DOHH2 (cell line): ENCODE measurements at regions not wholly inside any gene's neighbourhood (a gene's known extent, or its start where the extent isn't known, plus 50 kb on each side); places are given as distances from the start of the nearest gene placed in this dataset.
A peak's percentile ranks its signal among the peaks of the same experiment; 100 is the strongest.

Source experiments
- H3F3A ChIP-seq: fragments of 200-600 bp; sonication (generic), shearing (Covaris generic); 2 replicates; pipeline ENCODE4 v1.6.0; 2016; ENCODE audit warnings: antibody characterized with exemption, mild to moderate bottlenecking; ENCODE audit not compliant: control insufficient read depth, insufficient read depth
- H3K27ac ChIP-seq: fragments of 200-600 bp; sonication (generic); 2 replicates; pipeline ENCODE4 v1.5.1; 2014; ENCODE audit warnings: low read depth, mild to moderate bottlenecking, low read length, moderate library complexity
- H3K27me3 ChIP-seq: fragments of 200-600 bp; sonication (generic); 2 replicates; pipeline ENCODE4 v1.6.1; 2014; ENCODE audit warnings: mild to moderate bottlenecking, low read length, mixed read lengths; ENCODE audit not compliant: control insufficient read depth
- H3K36me3 ChIP-seq: fragments of 200-600 bp; sonication (generic); 2 replicates; pipeline ENCODE4 v1.6.1; 2014; ENCODE audit warnings: mild to moderate bottlenecking, low read length, moderate library complexity, mixed read lengths; ENCODE audit not compliant: control insufficient read depth
- H3K4me1 ChIP-seq: fragments of 200-600 bp; sonication (generic); 2 replicates; pipeline ENCODE4 v1.6.1; 2014; ENCODE audit warnings: mild to moderate bottlenecking, low read length, mixed read lengths; ENCODE audit not compliant: control insufficient read depth
- H3K4me2 ChIP-seq: fragments of 200-600 bp; sonication (generic); 2 replicates; pipeline ENCODE4 v1.6.0; 2014; ENCODE audit warnings: mild to moderate bottlenecking, low read length, moderate library complexity
- H3K4me3 ChIP-seq: fragments of 200-600 bp; sonication (generic); 2 replicates; pipeline ENCODE4 v1.5.1; 2014; ENCODE audit warnings: mild to moderate bottlenecking, low read length, mixed read lengths
- H3K79me2 ChIP-seq: fragments of 200-600 bp; sonication (generic); 2 replicates; pipeline ENCODE4 v1.6.1; 2014; ENCODE audit warnings: mild to moderate bottlenecking, low read length, mixed read lengths; ENCODE audit not compliant: control insufficient read depth
- H3K9me2 ChIP-seq: fragments of 200-600 bp; sonication (generic); replicated peaks from 2 replicates; pipeline ENCODE4 v1.6.1; 2014; ENCODE audit warnings: mild to moderate bottlenecking, low read length, mixed read lengths; ENCODE audit not compliant: control insufficient read depth
- H3K9me3 ChIP-seq: fragments of 200-600 bp; sonication (generic); 2 replicates; pipeline ENCODE4 v1.6.1; 2014; ENCODE audit warnings: antibody characterized with exemption, low read length, mixed read lengths; ENCODE audit not compliant: control insufficient read depth, insufficient read depth
- H4K20me1 ChIP-seq: fragments of 200-600 bp; sonication (generic); 2 replicates; pipeline ENCODE4 v1.6.0; 2014; ENCODE audit warnings: low read depth, mild to moderate bottlenecking, antibody characterized with exemption, low read length, moderate library complexity; ENCODE audit not compliant: control insufficient read depth, insufficient read depth
- CTCF ChIP-seq: fragments of 200-600 bp; sonication (generic); IDR thresholded peaks from one replicate; pipeline ENCODE4 v1.5.1; 2014; ENCODE audit warnings: antibody characterized with exemption, mild to moderate bottlenecking, low read depth, low read length; ENCODE audit not compliant: poor library complexity, severe bottlenecking
- EZH2phosphoT487 ChIP-seq: fragments of 200-600 bp; sonication (generic); IDR thresholded peaks from 2 replicates; pipeline ENCODE4 v1.6.1; 2017; ENCODE audit warnings: borderline replicate concordance, mild to moderate bottlenecking, antibody characterized with exemption, low read length, moderate library complexity, mixed read lengths

GRCh38 chr12:126648074-126648473 is 1582.8 kb downstream of the AACS start:
- no peak overlapping the region for H3K4me2 ChIP-seq
- H3K4me1 ChIP-seq = no peaks in the 10 kb centered on the region
- TF ChIP-seq CTCF (no peak), EZH2phosphoT487 (no peak)
- no peak overlapping the region for H3K27ac ChIP-seq
- H3K9me3 ChIP-seq = no peaks in the 10 kb centered on the region
- H4K20me1 ChIP-seq = no peaks in the 10 kb centered on the region
- H3K4me3 ChIP-seq = no peak overlapping the region
- no peaks in the 10 kb centered on the region for H3K79me2 ChIP-seq
- no peaks in the 10 kb centered on the region for H3K27me3 ChIP-seq
- no peaks in the 10 kb centered on the region for H3F3A ChIP-seq
- no peaks in the 10 kb centered on the region for H3K9me2 ChIP-seq
- no peaks in the 10 kb centered on the region for H3K36me3 ChIP-seq

- H3K9me2 ChIP-seq = no peaks in the 10 kb centered on the region
- no peak overlapping the region for H3K4me2 ChIP-seq
- H3K27ac ChIP-seq = no peak overlapping the region
- TF ChIP-seq CTCF (no peak), EZH2phosphoT487 (no peak)
- no peaks in the 10 kb centered on the region for H3K27me3 ChIP-seq
- H4K20me1 ChIP-seq = no peaks in the 10 kb centered on the region
- H3K79me2 ChIP-seq = no peaks in the 10 kb centered on the region
- no peaks in the 10 kb centered on the region for H3K9me3 ChIP-seq
- no peaks in the 10 kb centered on the region for H3F3A ChIP-seq
- H3K36me3 ChIP-seq = no peaks in the 10 kb centered on the region
- no peak overlapping the region for H3K4me3 ChIP-seq
- H3K4me1 ChIP-seq = no peaks in the 10 kb centered on the region
These were observed 1585.9 kb downstream of the AACS start for GRCh38 chr12:126651133-126651532.

GRCh38 chr12:126663304-126664094 is 1598.3 kb downstream of the AACS start:
- H3K36me3 ChIP-seq = no peaks in the 10 kb centered on the region
- TF ChIP-seq CTCF (peak; percentile 61), EZH2phosphoT487 (no peak)
- no peaks in the 10 kb centered on the region for H3F3A ChIP-seq
- H3K27ac ChIP-seq = no peak overlapping the region
- H3K9me3 ChIP-seq = peaks cover 4% of the 10 kb centered on the region; the same call in 1 of the 2 replicates
- H3K4me2 ChIP-seq = no peak overlapping the region
- no peaks in the 10 kb centered on the region for H4K20me1 ChIP-seq
- H3K27me3 ChIP-seq = no peaks in the 10 kb centered on the region
- H3K4me3 ChIP-seq = no peak overlapping the region
- no peaks in the 10 kb centered on the region for H3K79me2 ChIP-seq
- no peaks in the 10 kb centered on the region for H3K4me1 ChIP-seq
- no peaks in the 10 kb centered on the region for H3K9me2 ChIP-seq
